IPS DF 4.7 (cell line): ENCODE measurements at regions not wholly inside any gene's neighbourhood (a gene's known extent, or its start where the extent isn't known, plus 50 kb on each side); places are given as distances from the start of the nearest gene placed in this dataset.

Experiments used
- DNase-seq: peaks from one replicate; pipeline ENCODE4 v3.0.0-alpha.2; 2013; ENCODE audit warnings: low spot score; ENCODE audit errors: extremely low read depth

- DNase-seq, result no peak
These were observed 129.3 kb downstream of the GLI2 start for GRCh38 chr2:120864981-120865380.

GRCh38 chr2:120865656-120866055 lies 130.0 kb downstream of the GLI2 start:
- DNase-seq, result no peak

DNA sequence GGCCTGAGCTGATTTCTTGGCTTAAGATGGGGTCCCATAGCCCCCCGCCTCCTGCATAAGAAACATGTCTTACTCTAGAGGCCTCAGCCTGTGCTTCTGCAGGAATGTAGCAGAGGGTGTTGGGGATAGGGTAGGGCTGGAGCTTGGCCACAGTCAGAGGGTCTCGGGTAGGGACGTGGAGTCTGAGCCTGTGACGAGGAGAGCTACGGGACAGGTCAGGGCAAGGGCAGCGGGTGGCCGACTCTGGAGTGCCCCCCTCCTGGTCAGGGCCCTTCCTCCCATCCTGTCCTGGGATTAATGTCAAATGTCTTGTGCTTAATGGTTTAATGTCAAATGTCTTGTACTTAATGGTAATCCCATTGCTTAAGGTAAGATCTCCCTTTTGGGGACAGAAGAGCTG lies 130.4 kb downstream of the GLI2 start:
- DNase-seq, result no peak

- no peak for DNase-seq
These were observed 130.9 kb downstream of the GLI2 start for GRCh38 chr2:120866483-120867140.

GRCh38 chr2:120867290-120868241 lies 131.9 kb downstream of the GLI2 start:
- DNase-seq, result no peak

- DNase-seq, result no peak
These were observed 132.7 kb downstream of the GLI2 start for GRCh38 chr2:120868366-120868765.

DNA sequence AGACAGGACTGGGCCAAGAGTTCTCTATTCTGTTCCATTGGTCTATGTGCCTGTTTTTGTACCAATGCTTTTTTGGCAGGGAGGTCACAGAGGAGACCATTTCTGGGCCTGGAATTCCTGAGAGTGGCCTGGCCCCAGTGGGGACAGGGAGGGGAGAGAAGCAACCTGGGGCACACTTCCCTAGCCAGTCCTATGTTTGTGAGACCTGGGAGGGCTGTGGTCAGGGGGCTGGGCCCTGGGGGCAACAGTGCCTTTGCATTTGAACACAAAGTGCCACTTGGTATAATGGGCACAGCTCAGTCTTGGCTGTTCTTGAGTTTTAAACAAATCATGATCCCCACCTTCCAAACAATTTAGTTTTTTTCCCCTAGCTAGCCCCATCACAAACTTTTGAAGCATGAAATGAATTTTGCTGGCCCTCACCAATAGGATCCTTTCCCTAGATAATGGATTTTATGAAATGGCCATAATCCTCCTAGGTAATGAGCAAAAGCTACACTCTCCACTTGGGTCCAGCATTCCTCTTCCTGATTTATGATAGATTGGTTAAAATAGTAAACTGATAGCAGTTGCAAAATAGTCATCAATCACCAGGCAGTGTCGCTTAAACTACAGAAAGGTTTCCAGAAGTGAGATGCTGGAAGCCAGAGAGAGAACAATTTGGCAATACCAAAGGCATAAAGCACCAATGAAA lies 133.5 kb downstream of the GLI2 start:
- DNase-seq, result no peak

DNA sequence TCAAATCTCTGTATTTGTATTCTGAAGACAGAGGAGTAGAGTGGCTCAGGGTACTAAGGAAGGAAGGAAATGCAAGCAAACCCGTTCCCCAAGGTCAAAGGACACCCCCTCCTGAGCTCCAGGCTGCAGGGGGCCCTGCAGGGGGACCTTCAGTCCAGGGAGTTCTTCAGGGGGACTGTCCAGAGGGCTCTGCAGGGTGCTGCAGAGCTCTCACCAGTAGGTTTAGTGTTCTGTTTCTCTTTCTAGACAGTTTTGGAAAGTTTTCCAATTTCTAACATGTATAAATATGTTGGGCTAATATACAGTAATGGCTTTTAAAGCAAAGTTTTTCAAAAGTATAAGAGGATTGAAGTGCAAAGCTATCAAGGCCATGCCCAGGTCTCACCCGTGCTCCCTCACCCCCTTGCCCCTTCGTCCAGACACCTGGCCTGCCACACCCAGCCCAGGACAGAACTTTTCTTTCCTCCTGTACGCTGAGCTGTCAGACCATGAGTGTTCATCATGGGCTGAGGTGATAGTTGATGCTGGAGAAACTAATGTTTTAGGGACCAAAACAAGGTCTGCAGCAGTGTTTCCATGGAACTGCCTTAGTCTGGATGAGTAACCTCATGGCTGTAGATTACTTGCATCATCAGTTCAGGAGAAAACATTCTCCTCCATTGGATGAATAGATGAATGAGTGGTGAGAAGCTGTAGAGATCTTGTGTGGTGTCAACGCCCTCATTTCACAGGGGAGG lies 134.2 kb downstream of the GLI2 start:
- DNase-seq, result no peak

DNA sequence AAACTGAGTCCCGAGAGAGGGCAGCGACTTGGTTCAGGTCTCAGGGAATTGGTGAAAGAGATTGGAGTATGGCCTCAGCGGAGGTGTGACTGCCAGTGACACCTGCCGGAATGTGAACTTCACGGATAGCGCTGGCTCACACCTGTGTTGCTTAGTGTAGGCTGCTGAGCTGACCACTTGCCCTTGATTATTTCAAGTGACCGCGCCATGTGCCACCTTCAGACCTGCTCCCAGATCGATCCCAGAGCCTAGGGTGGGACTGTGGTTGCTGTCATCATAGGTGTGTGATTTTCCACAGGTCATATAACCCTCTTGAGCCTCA lies 134.8 kb downstream of the GLI2 start:
- DNase-seq, result no peak

DNA sequence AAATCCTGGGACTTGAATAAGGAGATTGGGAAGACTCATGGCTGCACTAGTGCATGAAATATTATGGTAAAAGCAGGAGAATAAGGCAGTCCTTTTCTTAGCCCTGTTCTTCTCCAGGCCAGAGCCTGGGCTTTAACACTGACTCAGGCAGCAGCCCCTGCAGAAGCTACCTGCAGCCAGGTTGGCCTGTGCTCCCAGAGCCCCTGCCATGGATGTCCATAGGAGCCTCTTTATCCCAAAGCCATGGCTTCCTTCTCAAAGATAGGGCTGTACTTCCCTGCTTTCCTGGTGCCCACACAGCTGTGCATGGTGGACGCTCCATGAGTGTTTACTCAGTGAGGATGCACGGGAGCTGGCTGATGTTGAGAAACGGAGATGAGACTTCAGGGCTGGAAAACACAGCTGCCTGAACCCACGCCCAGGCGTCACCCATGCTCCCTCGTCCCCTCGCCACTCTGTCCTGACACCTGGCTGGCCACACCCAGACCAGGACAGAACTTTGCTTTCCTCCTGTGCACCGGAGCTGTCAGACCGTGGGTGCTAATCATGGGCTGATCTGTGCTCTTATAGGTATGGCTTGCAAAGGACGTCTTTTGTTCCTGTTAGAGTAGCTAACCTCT lies 135.5 kb downstream of the GLI2 start:
- no peak for DNase-seq

GRCh38 chr2:120871881-120872620 lies 136.4 kb downstream of the GLI2 start:
- DNase-seq, result no peak

DNA sequence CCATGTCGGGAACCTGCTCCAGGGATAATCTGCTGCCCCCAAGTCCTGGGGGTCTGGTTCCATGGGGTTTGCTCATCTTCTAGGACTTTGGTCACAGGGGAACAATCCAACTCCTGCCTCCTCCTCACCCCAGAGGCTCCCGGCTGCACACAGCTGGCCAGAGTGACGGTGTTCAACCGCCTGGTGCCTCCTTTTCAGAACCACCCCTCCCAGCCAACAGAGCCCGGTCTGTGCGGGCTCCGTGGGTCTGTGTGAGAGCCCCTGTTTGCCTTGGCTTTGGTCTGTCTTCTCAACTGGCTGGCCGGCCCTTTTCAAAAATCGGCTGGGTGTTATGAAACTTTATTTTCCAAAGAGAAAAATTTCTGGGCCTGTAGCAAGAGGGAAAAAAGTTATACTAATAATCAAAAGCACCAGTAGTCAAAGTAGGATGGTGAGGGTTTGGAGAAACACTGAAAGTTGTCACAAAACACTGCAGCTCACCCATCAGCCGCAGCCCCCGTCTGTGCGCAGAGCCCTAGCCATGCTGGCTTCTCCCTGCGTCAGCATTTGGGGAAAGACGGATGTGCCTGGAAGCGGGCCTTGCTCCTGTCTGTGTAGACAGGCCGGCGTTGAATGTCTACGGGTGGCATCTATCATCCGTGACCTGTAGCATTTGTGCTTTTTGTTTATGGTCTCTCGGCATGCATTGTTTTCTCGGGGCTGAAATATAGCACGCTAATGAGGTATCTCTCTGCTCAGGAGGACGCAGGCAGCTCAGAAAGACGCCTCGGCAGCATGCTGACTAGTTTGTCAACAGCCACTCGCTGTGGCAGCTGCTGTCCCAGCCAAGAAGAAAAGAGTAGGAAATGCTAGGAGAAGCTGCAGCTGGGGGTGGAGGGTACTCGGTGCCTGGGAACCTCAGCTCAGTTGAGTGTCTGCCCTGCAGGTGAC lies 138.6 kb downstream of the GLI2 start:
- no peak for DNase-seq

GRCh38 chr2:120874888-120875275 lies 139.2 kb downstream of the GLI2 start:
- no peak for DNase-seq

GRCh38 chr2:120875431-120875830 lies 139.8 kb downstream of the GLI2 start:
- DNase-seq, result no peak

DNA sequence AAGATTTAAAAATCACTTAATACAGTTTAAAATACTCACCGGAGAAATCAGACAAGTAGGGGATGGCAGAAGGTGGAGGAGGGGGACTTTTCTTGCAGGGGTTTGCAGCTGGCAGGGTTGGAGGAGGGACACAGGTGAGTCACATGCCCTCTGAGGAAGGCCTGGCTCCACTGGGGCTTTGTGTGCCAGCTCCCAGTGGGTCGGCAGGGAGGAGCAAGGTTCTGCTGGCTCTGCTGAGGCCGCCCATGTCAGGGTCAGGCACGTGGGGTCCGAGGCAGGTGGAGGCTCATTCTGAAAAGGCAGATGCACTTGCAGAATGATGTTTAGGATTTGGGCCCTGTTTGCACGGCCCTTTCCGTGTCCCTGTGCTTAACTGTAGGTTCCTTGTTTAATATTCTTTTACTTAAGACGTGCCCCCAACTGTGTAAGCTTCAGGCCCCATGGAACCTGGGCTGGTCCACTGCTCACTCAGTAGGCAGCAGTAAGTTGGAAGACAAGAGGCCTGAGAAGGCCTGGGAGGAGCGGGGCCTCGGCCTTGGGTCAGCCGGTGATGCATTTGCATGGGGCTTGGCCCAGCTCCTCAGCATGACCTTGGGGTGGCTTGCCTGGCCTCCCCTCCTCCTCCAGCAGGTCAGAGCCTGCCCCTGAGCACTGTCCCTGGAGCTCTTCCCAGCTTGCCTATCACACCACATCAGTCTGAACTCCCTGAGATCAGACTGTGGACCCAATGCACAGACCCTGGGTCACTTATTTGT lies 141.0 kb downstream of the GLI2 start:
- DNase-seq, result no peak

GRCh38 chr2:120877409-120877808 lies 141.7 kb downstream of the GLI2 start:
- no peak for DNase-seq

GRCh38 chr2:120878970-120879369 lies 143.3 kb downstream of the GLI2 start:
- DNase-seq, result no peak

- DNase-seq, result no peak
These were observed 144.0 kb downstream of the GLI2 start for GRCh38 chr2:120879431-120880295.
